ENCODE measurements at regions not wholly inside any gene's neighbourhood (a gene's known extent, or its start where the extent isn't known, plus 50 kb on each side); places are given as distances from the start of the nearest gene placed in this dataset.

DNA sequence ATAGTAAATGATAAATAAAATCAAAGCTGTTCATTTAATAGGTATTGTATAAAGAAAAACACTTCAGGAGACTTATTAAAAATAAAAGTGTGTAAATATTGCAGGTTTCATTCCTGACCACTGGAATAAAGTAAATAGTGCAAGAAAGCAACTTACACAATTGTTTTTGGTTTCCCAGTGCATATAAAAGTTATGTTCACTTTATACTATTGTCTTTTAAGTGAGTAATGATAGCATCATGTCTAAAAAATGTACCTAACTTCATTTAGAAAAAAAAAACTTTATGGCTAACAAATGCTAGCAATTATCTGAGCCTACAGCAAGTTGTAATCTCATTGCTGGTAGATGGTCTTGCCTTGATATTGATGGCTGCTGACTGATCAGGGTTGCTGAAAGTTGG is 726.6 kb upstream of the POU3F2 start:
- DNase-seq (ENCODE audit: low read depth) (peak; percentile 69), FAIRE-seq (no peak)
- Histone ChIP-seq H3K27me3 (ENCODE audit: control insufficient read depth, insufficient read depth, low read length) (no peaks in the 10 kb centered on the region), H3K4me3 (ENCODE audit: low read depth, low read length) (no peak overlapping the region), H3K36me3 (ENCODE audit: control insufficient read depth, insufficient read depth, low read length) (no peaks in the 10 kb centered on the region)
- TF ChIP-seq, protein P1, sequence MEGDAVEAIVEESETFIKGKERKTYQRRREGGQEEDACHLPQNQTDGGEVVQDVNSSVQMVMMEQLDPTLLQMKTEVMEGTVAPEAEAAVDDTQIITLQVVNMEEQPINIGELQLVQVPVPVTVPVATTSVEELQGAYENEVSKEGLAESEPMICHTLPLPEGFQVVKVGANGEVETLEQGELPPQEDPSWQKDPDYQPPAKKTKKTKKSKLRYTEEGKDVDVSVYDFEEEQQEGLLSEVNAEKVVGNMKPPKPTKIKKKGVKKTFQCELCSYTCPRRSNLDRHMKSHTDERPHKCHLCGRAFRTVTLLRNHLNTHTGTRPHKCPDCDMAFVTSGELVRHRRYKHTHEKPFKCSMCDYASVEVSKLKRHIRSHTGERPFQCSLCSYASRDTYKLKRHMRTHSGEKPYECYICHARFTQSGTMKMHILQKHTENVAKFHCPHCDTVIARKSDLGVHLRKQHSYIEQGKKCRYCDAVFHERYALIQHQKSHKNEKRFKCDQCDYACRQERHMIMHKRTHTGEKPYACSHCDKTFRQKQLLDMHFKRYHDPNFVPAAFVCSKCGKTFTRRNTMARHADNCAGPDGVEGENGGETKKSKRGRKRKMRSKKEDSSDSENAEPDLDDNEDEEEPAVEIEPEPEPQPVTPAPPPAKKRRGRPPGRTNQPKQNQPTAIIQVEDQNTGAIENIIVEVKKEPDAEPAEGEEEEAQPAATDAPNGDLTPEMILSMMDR (IDR thresholded peaks at IDR 0.05; ENCODE audit: insufficient read depth, low read length, severe bottlenecking): no peak

DNA sequence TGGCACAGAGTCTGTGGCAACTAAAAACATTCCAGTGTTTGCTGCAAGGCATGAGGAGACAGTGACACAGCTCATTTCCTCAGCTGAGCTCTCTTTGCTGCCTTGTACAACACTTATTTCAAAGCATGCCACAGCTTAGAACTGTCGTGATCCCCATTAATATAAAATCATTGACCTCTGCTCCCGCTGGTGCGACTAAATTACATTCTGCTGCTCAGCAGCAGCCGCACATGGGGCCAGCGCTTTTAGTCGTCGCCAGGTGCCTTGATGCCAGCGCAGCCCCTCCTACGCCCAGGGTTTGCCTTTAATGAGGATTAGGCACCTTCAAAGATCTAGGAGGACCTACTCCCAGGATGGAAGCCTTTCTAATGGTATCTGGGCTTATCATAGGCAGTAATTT is 717.9 kb upstream of the POU3F2 start:
- TF ChIP-seq, protein P1 (IDR thresholded peaks at IDR 0.05; ENCODE audit: insufficient read depth, low read length, severe bottlenecking): no peak
- Histone ChIP-seq H3K36me3 (ENCODE audit: control insufficient read depth, insufficient read depth, low read length) (no peaks in the 10 kb centered on the region), H3K27me3 (ENCODE audit: control insufficient read depth, insufficient read depth, low read length) (no peaks in the 10 kb centered on the region), H3K4me3 (ENCODE audit: low read depth, low read length) (no peak overlapping the region)
- FAIRE-seq: no peak
- no peak for DNase-seq (ENCODE audit: low read depth)

DNA sequence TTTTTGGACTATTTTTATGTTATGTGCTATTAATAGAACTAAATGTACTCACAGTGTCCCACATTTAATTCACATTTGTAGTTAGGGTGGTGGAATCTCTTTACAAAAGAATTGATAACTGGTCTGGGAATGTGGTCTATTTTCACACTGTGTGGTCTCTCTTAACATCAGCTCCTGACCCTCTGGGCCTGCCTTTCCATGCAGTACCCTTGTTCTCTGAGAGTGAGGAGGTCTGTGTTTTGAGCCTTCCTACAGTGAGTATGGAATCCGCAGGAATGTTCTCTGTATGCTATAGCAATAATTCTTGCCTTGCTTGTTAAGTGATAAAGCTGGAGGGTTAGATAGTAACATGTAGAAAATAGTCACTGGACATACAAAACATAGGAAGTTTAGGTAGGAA is 717.3 kb upstream of the POU3F2 start:
- no peaks in the 10 kb centered on the region for H3K36me3 ChIP-seq (ENCODE audit: control insufficient read depth, insufficient read depth, low read length)
- TF ChIP-seq, protein P1 (IDR thresholded peaks at IDR 0.05; ENCODE audit: insufficient read depth, low read length, severe bottlenecking): no peak
- FAIRE-seq: no peak
- no peaks in the 10 kb centered on the region for H3K27me3 ChIP-seq (ENCODE audit: control insufficient read depth, insufficient read depth, low read length)
- DNase-seq (ENCODE audit: low read depth): no peak
- no peak overlapping the region for H3K4me3 ChIP-seq (ENCODE audit: low read depth, low read length)

DNA sequence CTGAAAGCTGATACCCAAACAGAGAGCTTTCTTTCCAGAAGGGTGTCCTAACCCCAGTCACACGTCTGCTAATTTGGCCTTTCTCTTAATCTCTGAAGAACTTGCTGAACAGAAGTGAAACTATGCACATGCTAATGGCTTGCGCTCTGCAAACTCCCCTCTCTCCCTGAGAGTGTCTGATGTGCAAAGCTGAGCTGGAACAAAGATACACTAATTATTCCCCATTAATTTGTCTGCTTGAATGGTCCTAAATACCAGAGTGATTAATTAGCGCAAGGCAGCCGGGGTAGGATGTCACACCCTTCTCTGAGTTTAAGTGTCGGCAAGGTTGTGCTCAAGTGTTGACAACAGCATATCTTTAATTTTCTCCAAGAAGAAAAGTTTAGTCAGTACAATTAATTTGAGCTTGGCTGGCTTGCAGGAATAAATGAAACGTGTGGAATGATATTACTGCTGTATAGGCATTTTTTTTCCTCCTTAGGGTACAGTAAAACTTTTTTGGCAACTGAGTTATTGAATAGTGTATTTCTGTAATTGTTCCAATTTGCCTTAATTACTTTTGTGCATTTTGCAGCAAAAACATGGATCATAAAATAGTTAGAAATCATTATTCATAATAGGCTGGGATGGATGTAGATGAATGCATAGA is 715.9 kb upstream of the POU3F2 start:
- Histone ChIP-seq H3K27me3 (ENCODE audit: control insufficient read depth, insufficient read depth, low read length) (no peaks in the 10 kb centered on the region), H3K4me3 (ENCODE audit: low read depth, low read length) (no peak overlapping the region), H3K36me3 (ENCODE audit: control insufficient read depth, insufficient read depth, low read length) (no peaks in the 10 kb centered on the region)
- TF ChIP-seq, protein P1 (IDR thresholded peaks at IDR 0.05; ENCODE audit: insufficient read depth, low read length, severe bottlenecking): no peak
- no peak for DNase-seq (ENCODE audit: low read depth)
- FAIRE-seq: no peak

DNA sequence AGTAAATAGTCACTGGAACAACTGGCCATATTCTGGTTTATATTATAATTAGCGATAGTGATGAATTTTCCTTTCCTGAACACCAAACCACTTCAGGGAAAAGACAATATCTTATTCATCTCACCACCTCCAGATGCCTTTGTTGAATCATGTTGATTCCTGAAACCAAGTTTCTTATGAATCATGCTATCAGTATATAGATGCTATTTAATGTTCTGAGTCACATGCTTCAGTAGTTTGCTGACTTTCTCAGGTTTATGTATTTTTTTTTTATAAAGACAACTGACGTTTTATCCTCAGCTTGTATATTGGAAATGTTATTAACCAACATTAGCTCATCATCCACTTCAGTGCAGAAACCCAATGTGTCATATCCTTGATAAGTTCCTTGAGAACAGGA is 710.2 kb upstream of the POU3F2 start:
- H3K36me3 ChIP-seq (ENCODE audit: control insufficient read depth, insufficient read depth, low read length): no peaks in the 10 kb centered on the region
- H3K4me3 ChIP-seq (ENCODE audit: low read depth, low read length): no peak overlapping the region
- TF ChIP-seq, protein P1 (IDR thresholded peaks at IDR 0.05; ENCODE audit: insufficient read depth, low read length, severe bottlenecking): no peak
- FAIRE-seq: no peak
- H3K27me3 ChIP-seq (ENCODE audit: control insufficient read depth, insufficient read depth, low read length): no peaks in the 10 kb centered on the region
- peak; percentile 94 for DNase-seq (ENCODE audit: low read depth)

Measured in bronchial epithelial cell (primary cell).